ENCODE measurements at regions not wholly inside any gene's neighbourhood (a gene's known extent, or its start where the extent isn't known, plus 50 kb on each side); places are given as distances from the start of the nearest gene placed in this dataset.

GRCh38 chr14:55747186-55747585 is 167.2 kb downstream of the KTN1 start:
- Histone ChIP-seq H3K27me3 (no peaks in the 10 kb centered on the region), H3K9me3 (no peaks in the 10 kb centered on the region), H3K27ac (no peak overlapping the region), H3K4me1 (no peaks in the 10 kb centered on the region), H3K4me3 (no peak overlapping the region), H3K36me3 (no peaks in the 10 kb centered on the region)
- in situ Hi-C loops (cut with MboI; ENCODE audit: low pct_ligation_motif_present in 1 of 4, low pct_unique_long_range_greater_than_20kb in 1 of 4, low sequenced_read_pairs in 3 of 4) (no loop called here), intact Hi-C loops (cut with DNase I; ENCODE audit: low total_unique reads) (no loop called here)
- TF ChIP-seq POLR2AphosphoS5 (IDR thresholded peaks at IDR 0.05): no peak
- no peak for TF ChIP-seq CTCF (IDR thresholded peaks at IDR 0.05)
- TF ChIP-seq EP300 (IDR thresholded peaks at IDR 0.05; ENCODE audit: low read depth): no peak
- DNase-seq: no peak
- 87 to 92% methylated on average over 5 to 6 of the region's 6 CpGs for WGBS, 2 donors (ENCODE audit: low coverage in 1 of 2)

- no peak for DNase-seq
- Histone ChIP-seq H3K27me3 (no peaks in the 10 kb centered on the region), H3K4me1 (peaks cover 0 to 10% (median 6%) of the 10 kb centered on the region in 4 donors), H3K9me3 (no peaks in the 10 kb centered on the region), H3K4me3 (no peak overlapping the region), H3K36me3 (no peaks in the 10 kb centered on the region), H3K27ac (no peak overlapping the region)
- intact Hi-C loops (cut with DNase I; ENCODE audit: low total_unique reads): no loop called here
- in situ Hi-C loops (cut with MboI; ENCODE audit: low pct_ligation_motif_present in 1 of 4, low pct_unique_long_range_greater_than_20kb in 1 of 4, low sequenced_read_pairs in 3 of 4): no loop called here
- 53 to 67% methylated on average over 1 of the region's 1 CpG for WGBS, 2 donors (ENCODE audit: low coverage in 1 of 2)
- TF ChIP-seq POLR2AphosphoS5 (IDR thresholded peaks at IDR 0.05) (no peak), CTCF (IDR thresholded peaks at IDR 0.05) (no peak), POLR2A (IDR thresholded peaks at IDR 0.05) (no peak), EP300 (IDR thresholded peaks at IDR 0.05; ENCODE audit: low read depth) (no peak)
Observed at GRCh38 chr14:55749201-55749812, 169.3 kb downstream of the KTN1 start.

- no peak overlapping the region for H3K27ac ChIP-seq
- H3K4me3 ChIP-seq: no peak overlapping the region
- intact Hi-C loops (cut with DNase I; ENCODE audit: low total_unique reads) (no loop called here), in situ Hi-C loops (cut with MboI; ENCODE audit: low pct_ligation_motif_present in 1 of 4, low pct_unique_long_range_greater_than_20kb in 1 of 4, low sequenced_read_pairs in 3 of 4) (no loop called here)
- no peaks in the 10 kb centered on the region for H3K27me3 ChIP-seq
- no peak for DNase-seq
- WGBS, 2 donors (ENCODE audit: low coverage in 1 of 2): 90 to 91% methylated on average over 5 to 8 of the region's 8 CpGs
- H3K36me3 ChIP-seq: no peaks in the 10 kb centered on the region
- no peak for TF ChIP-seq POLR2AphosphoS5 (IDR thresholded peaks at IDR 0.05)
- TF ChIP-seq CTCF (IDR thresholded peaks at IDR 0.05): no peak
- no peak for TF ChIP-seq POLR2A (IDR thresholded peaks at IDR 0.05)
- no peak for TF ChIP-seq EP300 (IDR thresholded peaks at IDR 0.05; ENCODE audit: low read depth)
- no peaks in the 10 kb centered on the region for H3K9me3 ChIP-seq
- peaks cover 0 to 10% (median 6%) of the 10 kb centered on the region in 4 donors for H3K4me1 ChIP-seq
Observed at GRCh38 chr14:55749946-55750345, 169.9 kb downstream of the KTN1 start.

- in situ Hi-C loops (cut with MboI; ENCODE audit: low pct_ligation_motif_present in 1 of 4, low pct_unique_long_range_greater_than_20kb in 1 of 4, low sequenced_read_pairs in 3 of 4) (no loop called here), intact Hi-C loops (cut with DNase I; ENCODE audit: low total_unique reads) (no loop called here)
- TF ChIP-seq POLR2AphosphoS5 (IDR thresholded peaks at IDR 0.05) (no peak), POLR2A (IDR thresholded peaks at IDR 0.05) (no peak), CTCF (IDR thresholded peaks at IDR 0.05) (no peak), EP300 (IDR thresholded peaks at IDR 0.05; ENCODE audit: low read depth) (no peak)
- H3K36me3 ChIP-seq: no peaks in the 10 kb centered on the region
- no peaks in the 10 kb centered on the region for H3K9me3 ChIP-seq
- DNase-seq: peak; percentile 25
- no peak overlapping the region for H3K4me3 ChIP-seq
- 57 to 66% methylated on average over 3 to 7 of the region's 7 CpGs for WGBS, 2 donors (ENCODE audit: low coverage in 1 of 2)
- no peaks in the 10 kb centered on the region for H3K27me3 ChIP-seq
- no peak overlapping the region for H3K27ac ChIP-seq
- peaks cover 0 to 10% (median 6%) of the 10 kb centered on the region in 4 donors for H3K4me1 ChIP-seq
Observed at GRCh38 chr14:55752580-55753390, 172.8 kb downstream of the KTN1 start.
